GM23338 (cell line): ENCODE measurements at regions not wholly inside any gene's neighbourhood (a gene's known extent, or its start where the extent isn't known, plus 50 kb on each side); places are given as distances from the start of the nearest gene placed in this dataset.

Experiments
- CREB1 ChIP-seq: fragments of 250-450 bp; sonication (Bioruptor Pico); IDR thresholded peaks from 2 replicates; pipeline ENCODE4 v1.5.0; 2020; ENCODE audit warnings: low read depth, mild to moderate bottlenecking, moderate library complexity
- CTCF ChIP-seq, 2 experiments: fragments of 200-600 bp in 1 of 2; sonication (generic) in 1 of 2; conservative IDR thresholded peaks; 2 replicates each; pipeline versions ENCODE4 v1.5.1 to v1.6.1; 2016 to 2017; ENCODE audit warnings: antibody characterized with exemption in 2 of 2, low read depth in 2 of 2, mild to moderate bottlenecking in 2 of 2, moderate library complexity in 1 of 2
- ETS1 ChIP-seq: IDR thresholded peaks from 2 replicates; pipeline ENCODE4 v1.6.1; 2016; ENCODE audit warnings: antibody characterized with exemption
- EZH2 ChIP-seq: fragments of 200-600 bp; sonication (generic); IDR thresholded peaks from one replicate; pipeline ENCODE4 v1.8.0; 2017; ENCODE audit warnings: antibody characterized with exemption, mild to moderate bottlenecking, low read depth; ENCODE audit not compliant: unreplicated experiment
- EZH2phosphoT487 ChIP-seq: fragments of 200-600 bp; sonication (generic); IDR thresholded peaks from one replicate; pipeline ENCODE4 v1.8.1; 2018; ENCODE audit warnings: antibody characterized with exemption; ENCODE audit not compliant: unreplicated experiment
- JUNB ChIP-seq: IDR thresholded peaks from one replicate; pipeline ENCODE4 v1.6.1; 2016; ENCODE audit warnings: antibody characterized with exemption; ENCODE audit not compliant: unreplicated experiment
- NANOG ChIP-seq: IDR thresholded peaks from 2 replicates; pipeline ENCODE4 v1.6.1; 2016; ENCODE audit warnings: antibody characterized with exemption, borderline replicate concordance
- POLR2AphosphoS5 ChIP-seq: IDR thresholded peaks from 2 replicates; pipeline ENCODE4 v1.6.1; 2016; ENCODE audit warnings: antibody characterized with exemption, low read depth
- REST ChIP-seq: IDR thresholded peaks from one replicate; pipeline ENCODE4 v1.6.1; 2018; ENCODE audit warnings: antibody characterized with exemption; ENCODE audit not compliant: unreplicated experiment
- STAT1 ChIP-seq: IDR thresholded peaks from one replicate; pipeline ENCODE4 v1.6.1; 2016; ENCODE audit warnings: antibody characterized with exemption; ENCODE audit not compliant: unreplicated experiment
- ZNF114 ChIP-seq: fragments of 250-450 bp; sonication (Bioruptor Pico); IDR thresholded peaks from 2 replicates; pipeline ENCODE4 v1.5.0; 2020; ENCODE audit warnings: mild to moderate bottlenecking, moderate library complexity
- ZNF331 ChIP-seq: fragments of 250-450 bp; sonication (Bioruptor Pico); IDR thresholded peaks from 2 replicates; pipeline ENCODE4 v1.5.0; 2020; ENCODE audit warnings: low read depth, mild to moderate bottlenecking, moderate library complexity
- ZNF462 ChIP-seq: fragments of 250-450 bp; sonication (Bioruptor Pico); IDR thresholded peaks from 2 replicates; pipeline ENCODE4 v1.5.0; 2020; ENCODE audit warnings: mild to moderate bottlenecking, moderate library complexity

GRCh38 chr1:213744780-213745179 is 243.0 kb upstream of the PROX1 start:
- TF ChIP-seq EZH2 (no peak), CTCF (conservative IDR thresholded peaks at IDR 0.05; ENCODE audit: low read depth in 2 of 2) (no peak), ZNF462 (CRISPR knock-in tag) (no peak), EZH2phosphoT487 (no peak), CREB1 (CRISPR knock-in tag) (no peak), POLR2AphosphoS5 (no peak), REST (no peak), ZNF331 (CRISPR knock-in tag) (no peak), ETS1 (no peak), JUNB (no peak), NANOG (no peak), ZNF114 (no peak), STAT1 (no peak)
